Suprapubic skin (tissue), 4 donors: ENCODE measurements at regions not wholly inside any gene's neighbourhood (a gene's known extent, or its start where the extent isn't known, plus 50 kb on each side); places are given as distances from the start of the nearest gene placed in this dataset.

Source experiments
- DNase-seq, 2 donors: peaks; one replicate each; pipeline ENCODE4 v3.0.0-alpha.2; 2019; ENCODE audit warnings: low spot score in 2 of 2
- H3K27ac ChIP-seq: fragments of 200-600 bp; sonication (generic); one replicate; pipeline ENCODE4 v1.5.1; 2019
- H3K27me3 ChIP-seq: fragments of 200-600 bp; sonication (generic); one replicate; pipeline ENCODE4 v1.5.1; 2019
- H3K36me3 ChIP-seq: fragments of 200-600 bp; sonication (generic); one replicate; pipeline ENCODE4 v1.5.1; 2019
- H3K4me1 ChIP-seq: fragments of 200-600 bp; sonication (generic); one replicate; pipeline ENCODE4 v1.5.1; 2019
- H3K4me3 ChIP-seq: fragments of 200-600 bp; sonication (generic); one replicate; pipeline ENCODE4 v1.5.1; 2019; ENCODE audit warnings: mild to moderate bottlenecking
- H3K9me3 ChIP-seq: fragments of 200-600 bp; sonication (generic); one replicate; pipeline ENCODE4 v1.5.1; 2019
- EP300 ChIP-seq: sonication (generic); formaldehyde crosslinking; IDR thresholded peaks from one replicate; pipeline ENCODE4 v1.6.1; 2017; ENCODE audit warnings: antibody characterized with exemption
- POLR2A ChIP-seq, 2 donors: fragments of 450-650 bp; IDR thresholded peaks; one replicate each; pipeline ENCODE4 v1.6.1; 2017; ENCODE audit warnings: antibody characterized with exemption in 2 of 2, mild to moderate bottlenecking in 2 of 2, moderate library complexity in 2 of 2
- POLR2AphosphoS5 ChIP-seq, 3 donors: sonication (generic); formaldehyde crosslinking; IDR thresholded peaks; one replicate each; pipeline ENCODE4 v1.6.1; 2017; ENCODE audit warnings: antibody characterized with exemption in 3 of 3
- WGBS: methylation state at CpG from one replicate; pipeline ENCODE4 v1.1.5; 2018; 5-methylcytosine and 5-hydroxymethylcytosine counted together
- TF ChIP-seq, protein P1 (sequence below), 2 donors: fragments of 200-600 bp in 1 of 2; fragments of 450-650 bp in 1 of 2; sonication (generic) in 1 of 2; IDR thresholded peaks; one replicate each; pipeline ENCODE4 v1.5.1; 2016 to 2019; ENCODE audit warnings: antibody characterized with exemption in 2 of 2, mild to moderate bottlenecking in 1 of 2, moderate library complexity in 1 of 2

DNA sequence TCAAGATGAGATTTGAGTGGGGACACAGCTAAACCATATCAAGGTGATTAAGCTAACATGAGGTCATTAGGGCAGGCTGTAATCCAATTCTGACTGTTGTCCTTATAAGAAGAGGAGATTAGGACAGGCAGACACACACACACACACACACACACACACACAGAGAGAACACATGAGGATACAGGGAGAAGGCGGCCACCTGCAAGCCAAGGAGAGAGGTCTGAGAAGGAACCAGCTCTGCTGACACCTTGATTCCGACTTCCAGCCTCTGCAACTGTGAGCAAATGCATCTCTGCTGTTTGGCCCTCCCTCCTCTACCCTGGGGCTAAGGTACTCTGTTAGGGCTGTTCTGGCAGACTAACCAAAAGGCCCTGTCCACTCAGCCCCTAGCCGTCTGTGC lies 112.5 kb upstream of the GSC start:
- H3K4me1 ChIP-seq = no peaks in the 10 kb centered on the region
- no peak overlapping the region for H3K27ac ChIP-seq
- H3K27me3 ChIP-seq = no peaks in the 10 kb centered on the region
- TF ChIP-seq POLR2AphosphoS5 (IDR thresholded peaks at IDR 0.05) (no peak), EP300 (no peak), POLR2A (IDR thresholded peaks at IDR 0.05) (no peak)
- TF ChIP-seq, protein P1, sequence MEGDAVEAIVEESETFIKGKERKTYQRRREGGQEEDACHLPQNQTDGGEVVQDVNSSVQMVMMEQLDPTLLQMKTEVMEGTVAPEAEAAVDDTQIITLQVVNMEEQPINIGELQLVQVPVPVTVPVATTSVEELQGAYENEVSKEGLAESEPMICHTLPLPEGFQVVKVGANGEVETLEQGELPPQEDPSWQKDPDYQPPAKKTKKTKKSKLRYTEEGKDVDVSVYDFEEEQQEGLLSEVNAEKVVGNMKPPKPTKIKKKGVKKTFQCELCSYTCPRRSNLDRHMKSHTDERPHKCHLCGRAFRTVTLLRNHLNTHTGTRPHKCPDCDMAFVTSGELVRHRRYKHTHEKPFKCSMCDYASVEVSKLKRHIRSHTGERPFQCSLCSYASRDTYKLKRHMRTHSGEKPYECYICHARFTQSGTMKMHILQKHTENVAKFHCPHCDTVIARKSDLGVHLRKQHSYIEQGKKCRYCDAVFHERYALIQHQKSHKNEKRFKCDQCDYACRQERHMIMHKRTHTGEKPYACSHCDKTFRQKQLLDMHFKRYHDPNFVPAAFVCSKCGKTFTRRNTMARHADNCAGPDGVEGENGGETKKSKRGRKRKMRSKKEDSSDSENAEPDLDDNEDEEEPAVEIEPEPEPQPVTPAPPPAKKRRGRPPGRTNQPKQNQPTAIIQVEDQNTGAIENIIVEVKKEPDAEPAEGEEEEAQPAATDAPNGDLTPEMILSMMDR (IDR thresholded peaks at IDR 0.05) = no peak
- no peak for DNase-seq
- no peaks in the 10 kb centered on the region for H3K36me3 ChIP-seq
- 93% methylated on average over 3 of the region's 3 CpGs for WGBS
- no peak overlapping the region for H3K4me3 ChIP-seq
- H3K9me3 ChIP-seq = no peaks in the 10 kb centered on the region

DNA sequence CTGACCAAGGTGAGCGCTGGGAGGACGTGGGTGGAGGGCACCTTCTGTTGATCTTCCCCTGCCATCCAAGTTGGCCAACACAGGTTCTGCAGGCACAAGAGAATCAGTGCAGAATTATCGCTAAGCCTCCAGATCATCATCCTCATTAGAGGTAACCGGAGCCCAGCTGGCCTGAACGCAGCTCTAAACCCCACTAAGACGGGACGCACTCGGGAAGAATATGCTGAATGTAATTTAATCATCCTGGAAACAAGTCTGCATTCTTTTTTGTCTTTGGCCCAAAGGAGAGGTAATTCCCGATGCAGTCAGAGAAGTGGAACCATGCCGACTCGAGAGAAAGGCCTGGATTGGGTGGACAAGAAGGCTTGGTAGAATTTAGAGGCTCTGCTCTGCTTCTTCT lies 111.0 kb upstream of the GSC start:
- TF ChIP-seq, protein P1 (IDR thresholded peaks at IDR 0.05) = no peak
- TF ChIP-seq EP300 = no peak
- TF ChIP-seq POLR2A (IDR thresholded peaks at IDR 0.05) = no peak
- TF ChIP-seq POLR2AphosphoS5 (IDR thresholded peaks at IDR 0.05) = no peak
- peaks cover 5% of the 10 kb centered on the region for H3K27me3 ChIP-seq
- no peaks in the 10 kb centered on the region for H3K9me3 ChIP-seq
- no peaks in the 10 kb centered on the region for H3K4me1 ChIP-seq
- no peak overlapping the region for H3K27ac ChIP-seq
- DNase-seq = no peak
- 87% methylated on average over 11 of the region's 11 CpGs for WGBS
- no peak overlapping the region for H3K4me3 ChIP-seq
- H3K36me3 ChIP-seq = no peaks in the 10 kb centered on the region

DNA sequence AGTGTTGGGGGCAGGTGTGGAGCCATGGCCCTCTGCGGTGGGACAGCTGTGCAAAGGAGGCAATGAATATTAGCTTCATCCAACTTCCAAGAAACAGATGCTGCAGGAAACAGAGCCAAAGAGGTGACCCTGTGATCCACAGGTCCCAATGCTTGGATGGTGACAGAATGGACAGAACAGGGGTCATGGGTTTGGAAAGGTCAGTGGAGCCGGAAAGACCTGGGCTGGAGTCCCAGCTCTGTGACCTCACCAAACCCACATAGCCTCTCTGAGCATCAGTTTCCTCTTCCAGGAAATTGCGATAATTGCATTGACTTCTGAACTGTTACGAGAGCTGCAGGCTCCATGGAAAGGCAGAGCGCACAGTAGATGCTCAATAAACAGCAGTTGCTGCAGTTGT lies 110.2 kb upstream of the GSC start:
- DNase-seq = no peak
- no peaks in the 10 kb centered on the region for H3K4me1 ChIP-seq
- TF ChIP-seq, protein P1 (IDR thresholded peaks at IDR 0.05) = no peak
- TF ChIP-seq POLR2A (IDR thresholded peaks at IDR 0.05) (no peak), EP300 (no peak), POLR2AphosphoS5 (IDR thresholded peaks at IDR 0.05) (no peak)
- H3K27me3 ChIP-seq = peaks cover 5% of the 10 kb centered on the region
- no peak overlapping the region for H3K4me3 ChIP-seq
- H3K27ac ChIP-seq = no peak overlapping the region
- H3K36me3 ChIP-seq = no peaks in the 10 kb centered on the region
- 92% methylated on average over 5 of the region's 5 CpGs for WGBS
- no peaks in the 10 kb centered on the region for H3K9me3 ChIP-seq

DNA sequence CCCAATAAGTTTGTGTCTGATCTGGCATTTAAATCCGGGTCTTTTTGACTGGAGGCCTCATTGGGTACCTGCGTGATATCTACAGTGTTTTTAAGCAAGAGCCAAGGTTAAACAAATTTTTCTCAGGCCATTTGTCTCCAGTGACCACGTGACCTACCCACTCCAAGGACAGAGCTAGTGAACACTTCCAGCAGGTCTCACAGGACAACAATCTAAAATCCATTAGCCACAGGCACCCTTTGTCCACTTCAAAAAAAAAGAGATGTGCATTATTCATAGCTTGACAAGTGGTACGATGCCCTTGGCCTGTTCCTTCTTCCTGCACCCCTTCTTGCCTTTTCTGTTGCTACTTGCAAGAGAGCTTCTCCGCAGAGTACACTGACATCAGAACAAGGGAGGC lies 109.6 kb upstream of the GSC start:
- no peak for DNase-seq
- TF ChIP-seq, protein P1 (IDR thresholded peaks at IDR 0.05) = no peak
- TF ChIP-seq POLR2A (IDR thresholded peaks at IDR 0.05) (no peak), POLR2AphosphoS5 (IDR thresholded peaks at IDR 0.05) (no peak), EP300 (no peak)
- H3K36me3 ChIP-seq = no peaks in the 10 kb centered on the region
- no peak overlapping the region for H3K27ac ChIP-seq
- no peaks in the 10 kb centered on the region for H3K4me1 ChIP-seq
- H3K4me3 ChIP-seq = no peak overlapping the region
- WGBS = 88% methylated on average over 5 of the region's 5 CpGs
- H3K9me3 ChIP-seq = no peaks in the 10 kb centered on the region
- H3K27me3 ChIP-seq = peaks cover 5% of the 10 kb centered on the region

- no peak for DNase-seq
- no peak for TF ChIP-seq POLR2A (IDR thresholded peaks at IDR 0.05)
- TF ChIP-seq POLR2AphosphoS5 (IDR thresholded peaks at IDR 0.05) = no peak
- TF ChIP-seq, protein P1 (IDR thresholded peaks at IDR 0.05) = no peak
- TF ChIP-seq EP300 = no peak
- Histone ChIP-seq H3K4me3 (no peak overlapping the region), H3K36me3 (no peaks in the 10 kb centered on the region), H3K9me3 (no peaks in the 10 kb centered on the region), H3K4me1 (no peaks in the 10 kb centered on the region), H3K27ac (no peak overlapping the region), H3K27me3 (peaks cover 15% of the 10 kb centered on the region)
- WGBS = 71% methylated on average over 4 of the region's 4 CpGs
Observed at GRCh38 chr14:94876306-94876705, 106.4 kb upstream of the GSC start.
